ENCODE measurements at regions not wholly inside any gene's neighbourhood (a gene's known extent, or its start where the extent isn't known, plus 50 kb on each side); places are given as distances from the start of the nearest gene placed in this dataset.

DNA sequence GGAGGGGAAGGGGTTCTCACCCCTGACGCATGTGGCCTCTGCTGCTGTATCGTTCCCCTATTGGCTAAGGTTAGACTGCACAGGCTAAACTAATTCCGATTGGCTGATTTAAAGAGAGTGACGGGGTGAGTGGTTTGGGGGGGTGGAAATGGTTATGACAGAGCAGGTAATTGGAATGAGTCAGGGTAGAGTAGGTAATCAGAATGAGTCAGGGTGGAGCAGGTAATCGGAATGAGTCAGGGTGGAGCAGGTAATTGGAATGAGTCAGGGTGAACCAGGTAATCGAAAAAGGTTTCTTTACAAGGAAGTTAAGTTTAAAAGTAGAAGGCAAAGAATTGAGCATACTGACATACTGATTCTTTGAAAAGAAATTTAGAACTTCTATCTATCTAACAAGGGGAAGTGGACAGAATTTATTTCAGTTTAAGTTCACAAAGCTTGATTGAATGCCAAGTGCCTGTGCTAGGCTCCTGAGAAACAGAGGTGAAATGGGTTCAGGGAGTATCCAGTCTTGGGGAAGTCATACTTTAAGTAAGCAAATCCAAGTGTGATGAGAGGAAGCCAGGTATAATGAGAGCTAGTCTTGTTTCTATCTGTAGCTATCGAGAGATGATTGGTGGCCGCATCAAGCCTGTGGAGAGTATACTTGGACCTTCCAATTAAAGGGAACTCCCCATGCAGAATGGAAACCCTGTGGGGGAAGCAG is 58.0 kb downstream of the C11orf91 start:
- Histone ChIP-seq H3K9me3 (no peaks in the 10 kb centered on the region), H3K4me3 (no peak overlapping the region), H3K36me3 (no peaks in the 10 kb centered on the region), H3K27ac (no peak overlapping the region), H3K27me3 (peaks cover 0 to 20% (median 3%) of the 10 kb centered on the region in 3 donors), H3K4me1 (no peaks in the 10 kb centered on the region)
- 74 to 83% (median 76%) methylated on average over 8 of the region's 8 CpGs for WGBS, 5 donors
- intact Hi-C loops (cut with DNase I; ENCODE audit: low total_unique reads) = no loop called here
- no peak for DNase-seq
- TF ChIP-seq EP300 (IDR thresholded peaks at IDR 0.05) = no peak
- TF ChIP-seq POLR2AphosphoS5 (IDR thresholded peaks at IDR 0.05) = no peak
- TF ChIP-seq POLR2A (IDR thresholded peaks at IDR 0.05) = no peak

DNA sequence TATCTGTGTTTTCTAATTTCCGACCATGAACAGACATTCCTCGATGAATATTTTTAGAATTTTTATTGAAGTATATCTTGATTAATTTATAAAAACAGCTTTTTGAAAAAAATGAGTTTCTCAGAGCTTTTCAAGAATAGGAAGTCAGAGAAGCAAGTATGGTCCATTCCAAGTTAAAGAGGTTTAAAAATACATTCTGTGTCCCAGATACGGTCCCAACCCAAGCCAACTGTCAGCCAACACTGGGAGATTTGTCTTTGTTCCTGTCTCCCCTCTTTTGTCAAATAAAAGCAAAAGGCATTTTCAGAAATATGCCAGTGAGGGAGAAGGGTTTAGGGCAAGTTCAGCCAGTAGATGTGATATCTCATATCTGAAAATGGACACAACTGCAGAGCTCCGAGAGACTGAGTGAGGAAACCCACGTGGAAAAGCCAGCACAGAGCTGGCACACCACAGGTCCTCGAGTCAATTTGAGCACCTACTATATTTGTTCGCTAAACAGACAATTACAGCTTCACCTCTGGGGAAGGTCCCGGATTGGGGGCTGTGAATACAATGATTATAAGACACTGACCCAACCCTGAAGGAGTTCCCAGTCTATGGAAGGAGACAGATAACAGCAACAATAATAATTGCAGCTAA is 59.8 kb downstream of the C11orf91 start:
- Histone ChIP-seq H3K4me1 (no peaks in the 10 kb centered on the region), H3K27ac (no peak overlapping the region), H3K4me3 (no peak overlapping the region), H3K36me3 (no peaks in the 10 kb centered on the region), H3K27me3 (peaks cover 0 to 20% (median 3%) of the 10 kb centered on the region in 3 donors), H3K9me3 (no peaks in the 10 kb centered on the region)
- TF ChIP-seq POLR2AphosphoS5 (IDR thresholded peaks at IDR 0.05) (no peak), POLR2A (IDR thresholded peaks at IDR 0.05) (no peak), EP300 (IDR thresholded peaks at IDR 0.05) (no peak)
- TF ChIP-seq, protein P1, sequence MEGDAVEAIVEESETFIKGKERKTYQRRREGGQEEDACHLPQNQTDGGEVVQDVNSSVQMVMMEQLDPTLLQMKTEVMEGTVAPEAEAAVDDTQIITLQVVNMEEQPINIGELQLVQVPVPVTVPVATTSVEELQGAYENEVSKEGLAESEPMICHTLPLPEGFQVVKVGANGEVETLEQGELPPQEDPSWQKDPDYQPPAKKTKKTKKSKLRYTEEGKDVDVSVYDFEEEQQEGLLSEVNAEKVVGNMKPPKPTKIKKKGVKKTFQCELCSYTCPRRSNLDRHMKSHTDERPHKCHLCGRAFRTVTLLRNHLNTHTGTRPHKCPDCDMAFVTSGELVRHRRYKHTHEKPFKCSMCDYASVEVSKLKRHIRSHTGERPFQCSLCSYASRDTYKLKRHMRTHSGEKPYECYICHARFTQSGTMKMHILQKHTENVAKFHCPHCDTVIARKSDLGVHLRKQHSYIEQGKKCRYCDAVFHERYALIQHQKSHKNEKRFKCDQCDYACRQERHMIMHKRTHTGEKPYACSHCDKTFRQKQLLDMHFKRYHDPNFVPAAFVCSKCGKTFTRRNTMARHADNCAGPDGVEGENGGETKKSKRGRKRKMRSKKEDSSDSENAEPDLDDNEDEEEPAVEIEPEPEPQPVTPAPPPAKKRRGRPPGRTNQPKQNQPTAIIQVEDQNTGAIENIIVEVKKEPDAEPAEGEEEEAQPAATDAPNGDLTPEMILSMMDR (IDR thresholded peaks at IDR 0.05) = no peak
- intact Hi-C loops (cut with DNase I; ENCODE audit: low total_unique reads) = no loop called here
- WGBS, 5 donors = 50 to 73% (median 55%) methylated on average over 8 of the region's 8 CpGs
- DNase-seq = no peak

DNA sequence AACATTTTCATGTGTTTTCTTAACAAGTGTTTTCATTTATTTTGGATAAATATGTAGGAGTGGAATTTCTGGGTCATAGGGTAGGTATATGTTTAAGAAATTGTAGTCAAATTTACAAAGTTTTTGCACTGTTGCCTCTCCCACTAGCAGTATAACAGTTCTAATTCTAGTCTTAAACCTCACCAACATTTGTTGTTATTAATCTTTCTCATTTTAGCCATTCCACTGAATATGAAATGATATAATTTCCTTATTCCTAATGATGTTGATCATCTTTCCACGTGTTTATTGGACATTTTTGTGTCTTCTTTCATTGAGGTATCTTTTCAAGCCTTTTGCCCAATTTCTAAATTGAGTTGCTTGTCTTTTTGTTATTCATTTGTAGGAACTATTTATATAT is 62.0 kb downstream of the C11orf91 start:
- H3K27me3 ChIP-seq = peaks cover 0 to 20% (median 3%) of the 10 kb centered on the region in 3 donors

DNA sequence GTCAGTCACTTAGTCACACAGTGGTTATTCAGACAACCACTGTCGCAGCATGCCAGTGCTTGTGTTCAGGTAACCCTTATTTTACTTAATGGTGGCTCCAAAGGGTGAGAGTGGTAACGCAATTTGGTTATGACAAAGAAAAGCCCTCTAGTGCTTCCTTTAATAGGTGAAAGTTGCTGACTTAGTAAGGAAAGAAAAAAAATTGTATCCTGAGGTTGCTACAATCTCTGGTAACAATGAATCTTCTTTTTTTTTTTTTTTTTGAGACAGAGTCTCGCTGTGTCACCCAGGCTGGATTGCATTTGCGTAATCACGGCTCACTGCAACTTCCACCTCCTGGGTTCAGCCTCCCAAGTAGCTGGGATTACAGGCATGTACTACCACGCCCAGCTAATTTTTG is 64.5 kb downstream of the C11orf91 start:
- Histone ChIP-seq H3K9me3 (no peaks in the 10 kb centered on the region), H3K36me3 (no peaks in the 10 kb centered on the region), H3K4me1 (no peaks in the 10 kb centered on the region), H3K27ac (no peak overlapping the region), H3K4me3 (no peak overlapping the region), H3K27me3 (peaks cover 0 to 15% (median 3%) of the 10 kb centered on the region in 3 donors)
- intact Hi-C loops (cut with DNase I; ENCODE audit: low total_unique reads) = no loop called here
- DNase-seq = no peak
- TF ChIP-seq EP300 (IDR thresholded peaks at IDR 0.05) (no peak), POLR2AphosphoS5 (IDR thresholded peaks at IDR 0.05) (no peak)
- TF ChIP-seq, protein P1 (IDR thresholded peaks at IDR 0.05) = no peak
- 80 to 92% (median 85%) methylated on average over 6 of the region's 6 CpGs for WGBS, 5 donors

More for the DNA sequence above, 62.0 kb downstream of the C11orf91 start:
- intact Hi-C loops (cut with DNase I; ENCODE audit: low total_unique reads) = no loop called here
- no peak for TF ChIP-seq POLR2AphosphoS5 (IDR thresholded peaks at IDR 0.05)
- TF ChIP-seq, protein P1 (IDR thresholded peaks at IDR 0.05) = no peak
- no peak for TF ChIP-seq POLR2A (IDR thresholded peaks at IDR 0.05)
- no peak for TF ChIP-seq EP300 (IDR thresholded peaks at IDR 0.05)
- no peak for DNase-seq
- no peaks in the 10 kb centered on the region for H3K9me3 ChIP-seq
- no peak overlapping the region for H3K4me3 ChIP-seq
- no peaks in the 10 kb centered on the region for H3K36me3 ChIP-seq
- WGBS, 5 donors = 15 to 33% (median 26%) methylated on average over 1 of the region's 1 CpG
- H3K4me1 ChIP-seq = no peaks in the 10 kb centered on the region
- H3K27ac ChIP-seq = no peak overlapping the region

DNA sequence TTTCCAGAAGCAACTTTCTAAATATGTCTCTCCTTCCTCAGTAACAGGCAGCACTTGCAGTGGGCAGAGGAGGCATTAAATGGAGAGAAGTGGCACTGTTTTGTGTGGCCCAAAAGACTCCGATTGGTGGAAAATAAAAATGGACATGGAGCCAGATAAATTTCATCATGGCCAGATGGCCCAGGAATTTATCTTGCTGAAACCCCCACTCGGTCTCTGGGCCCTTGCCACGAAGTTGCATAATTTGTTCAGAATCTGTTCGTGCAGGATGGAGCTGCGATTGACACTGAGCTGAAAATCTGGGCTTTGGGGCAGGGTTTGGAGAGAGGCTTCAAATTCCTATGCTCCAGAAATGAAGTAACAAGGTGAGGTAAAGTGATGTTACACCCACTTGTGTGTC is 65.5 kb downstream of the C11orf91 start:
- WGBS, 5 donors = 60 to 88% (median 76%) methylated on average over 5 of the region's 5 CpGs
- Histone ChIP-seq H3K4me1 (no peaks in the 10 kb centered on the region), H3K36me3 (no peaks in the 10 kb centered on the region), H3K4me3 (no peak overlapping the region), H3K27ac (no peak overlapping the region), H3K27me3 (peaks cover 0 to 11% (median 0%) of the 10 kb centered on the region in 3 donors), H3K9me3 (peaks cover 0 to 6% (median 0%) of the 10 kb centered on the region in 4 donors)
- intact Hi-C loops (cut with DNase I; ENCODE audit: low total_unique reads) = no loop called here
- DNase-seq = no peak
- no peak for TF ChIP-seq EP300 (IDR thresholded peaks at IDR 0.05)
